ENCODE measurements at regions not wholly inside any gene's neighbourhood (a gene's known extent, or its start where the extent isn't known, plus 50 kb on each side); places are given as distances from the start of the nearest gene placed in this dataset.

GRCh38 chr22:23522623-23523251 lies 57.4 kb downstream of the IGLL1 start:
- TF ChIP-seq CTCF (IDR thresholded peaks at IDR 0.05) (no peak), ZFX (IDR thresholded peaks at IDR 0.05; ENCODE audit: borderline replicate concordance) (no peak)
